Endodermal cell (in vitro differentiated cells): ENCODE measurements at regions not wholly inside any gene's neighbourhood (a gene's known extent, or its start where the extent isn't known, plus 50 kb on each side); places are given as distances from the start of the nearest gene placed in this dataset.

Experiments used
- DNase-seq: peaks from one replicate; pipeline ENCODE4 v3.0.0-alpha.2; 2017
- H3K27ac ChIP-seq: 2 replicates; pipeline ENCODE4 v1.5.1; 2013; ENCODE audit warnings: mild to moderate bottlenecking, low read depth, low read length, moderate library complexity
- H3K27me3 ChIP-seq: 2 replicates; pipeline ENCODE4 v1.6.1; 2013; ENCODE audit warnings: mild to moderate bottlenecking, low read length, moderate library complexity; ENCODE audit not compliant: insufficient read depth, control insufficient read depth, poor library complexity, severe bottlenecking
- H3K36me3 ChIP-seq: 2 replicates; pipeline ENCODE4 v1.7.0; 2013; ENCODE audit warnings: mild to moderate bottlenecking, low read length, moderate library complexity; ENCODE audit not compliant: control insufficient read depth, insufficient read depth
- H3K4me1 ChIP-seq: one replicate; pipeline ENCODE4 v1.7.0; 2013; ENCODE audit warnings: low read length; ENCODE audit not compliant: control insufficient read depth, insufficient read depth
- H3K4me3 ChIP-seq: 2 replicates; pipeline ENCODE4 v1.5.1; 2013; ENCODE audit warnings: mild to moderate bottlenecking, low read length, moderate library complexity
- H3K9ac ChIP-seq: 2 replicates; pipeline ENCODE4 v1.6.1; 2013; ENCODE audit warnings: mild to moderate bottlenecking, low read length, moderate library complexity; ENCODE audit not compliant: poor library complexity, severe bottlenecking; ENCODE audit errors: extremely low read depth
- H3K9me3 ChIP-seq: 2 replicates; pipeline ENCODE4 v1.6.1; 2013; ENCODE audit warnings: mild to moderate bottlenecking, low read length, moderate library complexity; ENCODE audit not compliant: control insufficient read depth
- H3K27ac Mint-ChIP-seq: 2 replicates; pipeline ENCODE4 v1.8.0; 2020; ENCODE audit warnings: mixed read lengths
- H3K27me3 Mint-ChIP-seq: 2 replicates; pipeline ENCODE4 v1.8.0; 2021; ENCODE audit warnings: mild to moderate bottlenecking, mixed read lengths; ENCODE audit not compliant: insufficient read depth
- H3K36me3 Mint-ChIP-seq: 2 replicates; pipeline ENCODE4 v1.8.0; 2020; ENCODE audit warnings: low read depth, mixed read lengths
- H3K4me1 Mint-ChIP-seq: 2 replicates; pipeline ENCODE4 v1.8.0; 2020; ENCODE audit warnings: mixed read lengths
- H3K4me3 Mint-ChIP-seq: 2 replicates; pipeline ENCODE4 v1.8.0; 2020; ENCODE audit warnings: mild to moderate bottlenecking, moderate library complexity, mixed read lengths
- H3K9me3 Mint-ChIP-seq: 2 replicates; pipeline ENCODE4 v1.8.0; 2020; ENCODE audit warnings: mild to moderate bottlenecking, mixed read lengths
- CTCF ChIP-seq: fragments of 200-600 bp; sonication (generic); conservative IDR thresholded peaks from 2 replicates; pipeline ENCODE4 v1.5.0; 2021; ENCODE audit warnings: antibody characterized with exemption, mild to moderate bottlenecking
- WGBS, 2 experiments: methylation state at CpG; one replicate each; pipeline versions ENCODE4 v1.1.5 to v1.1.7; 2013; ENCODE audit warnings: missing lambda C conversion rate in 2 of 2, mixed read lengths in 1 of 2; ENCODE audit not compliant: insufficient coverage in 1 of 2, insufficient read length in 1 of 2; 5-methylcytosine and 5-hydroxymethylcytosine counted together

- WGBS, 2 experiments: 91 to 100% methylated on average over 1 of the region's 1 CpG
- H3K27ac Mint-ChIP-seq: no peak overlapping the region
- no peak for TF ChIP-seq CTCF
These were observed 386.2 kb upstream of the ARHGEF26 start for GRCh38 chr3:153734777-153735551.

DNA sequence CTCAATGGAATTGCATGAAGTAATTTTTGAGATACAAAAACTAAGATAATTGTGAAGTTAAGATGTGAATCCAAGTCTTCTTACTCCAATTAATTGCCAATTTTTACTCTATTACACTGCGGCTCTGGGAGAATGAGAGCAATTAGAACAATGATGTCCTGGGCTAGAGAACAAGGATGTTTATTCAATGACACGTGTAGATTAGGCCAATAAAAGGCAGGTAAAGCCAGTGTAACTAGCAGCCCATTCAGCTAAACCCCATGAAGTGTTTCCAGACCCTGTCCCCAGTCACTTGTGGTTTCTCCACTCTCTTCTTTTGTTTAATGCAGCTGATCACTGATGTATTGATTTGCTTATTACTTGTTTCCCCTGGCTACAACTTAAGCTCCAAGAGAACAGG, 381.1 kb upstream of the ARHGEF26 start:
- Histone ChIP-seq H3K9ac (no peak overlapping the region), H3K27ac (no peak overlapping the region), H3K27me3 (no peaks in the 10 kb centered on the region), H3K4me1 (no peaks in the 10 kb centered on the region), H3K36me3 (no peaks in the 10 kb centered on the region), H3K4me3 (no peak overlapping the region), H3K9me3 (peaks cover 3% of the 10 kb centered on the region)
- Mint-ChIP-seq H3K9me3 (peaks cover 7% of the 10 kb centered on the region), H3K4me1 (no peaks in the 10 kb centered on the region), H3K27ac (peak overlapping the region; percentile 16), H3K4me3 (no peak overlapping the region), H3K27me3 (no peaks in the 10 kb centered on the region), H3K36me3 (peaks cover 2% of the 10 kb centered on the region)
- TF ChIP-seq CTCF: no peak
- WGBS, 2 experiments: 85 to 86% methylated on average over 1 to 2 of the region's 2 CpGs
- DNase-seq: no peak

More at GRCh38 chr3:153734777-153735551, 386.2 kb upstream of the ARHGEF26 start:
- Mint-ChIP-seq H3K4me1 (no peaks in the 10 kb centered on the region), H3K4me3 (no peak overlapping the region), H3K36me3 (peaks cover 2% of the 10 kb centered on the region), H3K9me3 (peaks cover 26% of the 10 kb centered on the region), H3K27me3 (no peaks in the 10 kb centered on the region)
- H3K4me1 ChIP-seq: no peaks in the 10 kb centered on the region
- H3K27ac ChIP-seq: no peak overlapping the region
- H3K36me3 ChIP-seq: no peaks in the 10 kb centered on the region
- no peak overlapping the region for H3K9ac ChIP-seq
- no peak for DNase-seq
- H3K9me3 ChIP-seq: peaks cover 23% of the 10 kb centered on the region
- no peaks in the 10 kb centered on the region for H3K27me3 ChIP-seq
- no peak overlapping the region for H3K4me3 ChIP-seq

GRCh38 chr3:153744889-153745288, 376.3 kb upstream of the ARHGEF26 start:
- Mint-ChIP-seq H3K27ac (no peak overlapping the region), H3K4me1 (no peaks in the 10 kb centered on the region), H3K9me3 (no peaks in the 10 kb centered on the region), H3K27me3 (peaks cover 10% of the 10 kb centered on the region), H3K36me3 (no peaks in the 10 kb centered on the region), H3K4me3 (no peak overlapping the region)
- WGBS, 2 experiments: 89 to 100% methylated on average over 1 to 2 of the region's 3 CpGs
- Histone ChIP-seq H3K27me3 (peaks cover 12% of the 10 kb centered on the region), H3K4me1 (no peaks in the 10 kb centered on the region), H3K27ac (no peak overlapping the region), H3K9me3 (no peaks in the 10 kb centered on the region), H3K36me3 (no peaks in the 10 kb centered on the region), H3K9ac (no peak overlapping the region), H3K4me3 (no peak overlapping the region)
- no peak for DNase-seq
- no peak for TF ChIP-seq CTCF
